SK-N-SH treated with all-trans-retinoic acid at 6 μM for 48 hours (cell line): ENCODE measurements at regions not wholly inside any gene's neighbourhood (a gene's known extent, or its start where the extent isn't known, plus 50 kb on each side); places are given as distances from the start of the nearest gene placed in this dataset.
A peak's percentile ranks its signal among the peaks of the same experiment; 100 is the strongest.

Source experiments
- ATAC-seq: fragments of 200-7000 bp; cut with Tn5 transposase; 3 replicates; pipeline ENCODE4 v1.9.1; 2020; ENCODE audit warnings: mild to moderate bottlenecking, moderate library complexity
- ARNTL ChIP-seq: fragments of 450-650 bp; formaldehyde crosslinking; IDR thresholded peaks from 2 replicates; pipeline ENCODE4 v1.5.0; 2020; ENCODE audit warnings: low read depth, mild to moderate bottlenecking, moderate library complexity, borderline replicate concordance
- CREB5 ChIP-seq: fragments of 250-450 bp; sonication (Bioruptor Pico); IDR thresholded peaks from 2 replicates; pipeline ENCODE4 v1.5.1; 2020; ENCODE audit warnings: low read depth, mild to moderate bottlenecking, moderate library complexity
- CSDC2 ChIP-seq: fragments of 250-450 bp; sonication (Bioruptor Pico); IDR thresholded peaks from 2 replicates; pipeline ENCODE4 v1.5.0; 2020; ENCODE audit warnings: mild to moderate bottlenecking, moderate library complexity
- CSRNP3 ChIP-seq: fragments of 250-450 bp; sonication (Bioruptor Pico); IDR thresholded peaks from 2 replicates; pipeline ENCODE4 v1.5.1; 2021; ENCODE audit warnings: mild to moderate bottlenecking, moderate library complexity
- ESRRG ChIP-seq: fragments of 250-450 bp; sonication (Bioruptor Pico); IDR thresholded peaks from 2 replicates; pipeline ENCODE4 v1.6.1; 2021; ENCODE audit warnings: mild to moderate bottlenecking
- GLIS3 ChIP-seq: fragments of 250-450 bp; sonication (Bioruptor Pico); IDR thresholded peaks from 2 replicates; pipeline ENCODE4 v1.5.0; 2020; ENCODE audit warnings: mild to moderate bottlenecking, moderate library complexity
- ISL1 ChIP-seq: fragments of 250-450 bp; sonication (Bioruptor Pico); IDR thresholded peaks from 2 replicates; pipeline ENCODE4 v2.1.2; 2022; ENCODE audit warnings: mild to moderate bottlenecking, moderate library complexity
- OSR1 ChIP-seq: fragments of 250-450 bp; sonication (Bioruptor Pico); IDR thresholded peaks from 2 replicates; pipeline ENCODE4 v1.8.0; 2022; ENCODE audit warnings: moderate library complexity, mild to moderate bottlenecking, inconsistent platforms
- PATZ1 ChIP-seq: fragments of 250-450 bp; sonication (Bioruptor Pico); IDR thresholded peaks from 2 replicates; pipeline ENCODE4 v1.8.0; 2020; ENCODE audit warnings: mild to moderate bottlenecking, moderate library complexity, borderline replicate concordance
- POU6F1 ChIP-seq: fragments of 250-450 bp; sonication (Bioruptor Pico); IDR thresholded peaks from 2 replicates; pipeline ENCODE4 v1.8.0; 2021; ENCODE audit warnings: low read depth, mild to moderate bottlenecking, moderate library complexity, borderline replicate concordance
- PPARA ChIP-seq: fragments of 250-450 bp; sonication (Bioruptor Pico); IDR thresholded peaks from 2 replicates; pipeline ENCODE4 v1.5.0; 2020; ENCODE audit warnings: mild to moderate bottlenecking, borderline replicate concordance
- RARB ChIP-seq: fragments of 250-450 bp; sonication (Bioruptor Pico); IDR thresholded peaks from 2 replicates; pipeline ENCODE4 v1.8.0; 2021; ENCODE audit warnings: mild to moderate bottlenecking, moderate library complexity
- SNAI2 ChIP-seq: fragments of 250-450 bp; sonication (Bioruptor Pico); IDR thresholded peaks from 2 replicates; pipeline ENCODE4 v1.5.0; 2020; ENCODE audit warnings: mild to moderate bottlenecking, moderate library complexity
- TCF4 ChIP-seq: fragments of 250-450 bp; sonication (Bioruptor Pico); IDR thresholded peaks from 2 replicates; pipeline ENCODE4 v1.8.0; 2021; ENCODE audit warnings: mild to moderate bottlenecking, moderate library complexity, borderline replicate concordance
- TOX ChIP-seq: fragments of 250-450 bp; sonication (Bioruptor Pico); IDR thresholded peaks from 2 replicates; pipeline ENCODE4 v1.8.0; 2021; ENCODE audit warnings: mild to moderate bottlenecking, moderate library complexity, borderline replicate concordance
- TSHZ2 ChIP-seq: fragments of 250-450 bp; sonication (Bioruptor Pico); IDR thresholded peaks from 2 replicates; pipeline ENCODE4 v1.5.0; 2020; ENCODE audit warnings: mild to moderate bottlenecking, moderate library complexity
- ZNF565 ChIP-seq: fragments of 450-650 bp; formaldehyde crosslinking; conservative IDR thresholded peaks from 2 replicates; pipeline ENCODE4 v1.5.0; 2020; ENCODE audit warnings: low read depth, mild to moderate bottlenecking, moderate library complexity
- ZNF70 ChIP-seq: fragments of 450-650 bp; formaldehyde crosslinking; IDR thresholded peaks from 2 replicates; pipeline ENCODE4 v1.5.0; 2020; ENCODE audit warnings: mild to moderate bottlenecking, moderate library complexity

- ATAC-seq, result no peak
- TF ChIP-seq CREB5 (CRISPR knock-in tag) (no peak), TOX (CRISPR knock-in tag) (no peak), GLIS3 (CRISPR knock-in tag) (no peak), POU6F1 (CRISPR knock-in tag) (no peak), CSRNP3 (CRISPR knock-in tag) (no peak), CSDC2 (CRISPR knock-in tag) (no peak), TCF4 (CRISPR knock-in tag) (no peak), SNAI2 (CRISPR knock-in tag) (no peak), ESRRG (CRISPR knock-in tag) (no peak), TSHZ2 (CRISPR knock-in tag) (no peak), PPARA (CRISPR knock-in tag) (no peak), ZNF565 (CRISPR knock-in tag) (no peak), ARNTL (CRISPR knock-in tag) (no peak), OSR1 (CRISPR knock-in tag) (no peak), PATZ1 (CRISPR knock-in tag) (no peak), RARB (CRISPR knock-in tag) (no peak)
- TF ChIP-seq, all 23 proteins: peak for 0
These were observed 142.0 kb upstream of the RORB start for GRCh38 chr9:74355107-74355506.

GRCh38 chr9:74357577-74357976, 139.6 kb upstream of the RORB start:
- ATAC-seq, result no peak
- TF ChIP-seq ARNTL (CRISPR knock-in tag), result no peak
- TF ChIP-seq ZNF565 (CRISPR knock-in tag), result no peak

GRCh38 chr9:74358959-74359358, 138.2 kb upstream of the RORB start:
- TF ChIP-seq ISL1 (CRISPR knock-in tag), result peak; percentile 22; the same call in 1 of the 2 replicates
- TF ChIP-seq ZNF70 (CRISPR knock-in tag), result peak; percentile 85; the same call in 1 of the 2 replicates
- TF ChIP-seq PATZ1 (CRISPR knock-in tag), result no peak
- no peak for TF ChIP-seq CSDC2 (CRISPR knock-in tag)
- peak; percentile 32 for TF ChIP-seq TSHZ2 (CRISPR knock-in tag)
- ATAC-seq, result no peak
